OCI-LY7 (cell line): ENCODE measurements at regions not wholly inside any gene's neighbourhood (a gene's known extent, or its start where the extent isn't known, plus 50 kb on each side); places are given as distances from the start of the nearest gene placed in this dataset.

ENCODE experiments used
- EZH2phosphoT487 ChIP-seq: fragments of 200-600 bp; sonication (generic); IDR thresholded peaks from 2 replicates; pipeline ENCODE4 v1.6.1; 2018; ENCODE audit warnings: low read depth, borderline replicate concordance, mild to moderate bottlenecking, mixed run types, antibody characterized with exemption, low read length, moderate library complexity, mixed read lengths
- TF ChIP-seq, protein P1 (sequence below): fragments of 200-600 bp; sonication (generic); conservative IDR thresholded peaks from 2 replicates; pipeline ENCODE4 v1.5.1; 2014; ENCODE audit warnings: mild to moderate bottlenecking, antibody characterized with exemption, low read length, moderate library complexity, mixed read lengths

DNA sequence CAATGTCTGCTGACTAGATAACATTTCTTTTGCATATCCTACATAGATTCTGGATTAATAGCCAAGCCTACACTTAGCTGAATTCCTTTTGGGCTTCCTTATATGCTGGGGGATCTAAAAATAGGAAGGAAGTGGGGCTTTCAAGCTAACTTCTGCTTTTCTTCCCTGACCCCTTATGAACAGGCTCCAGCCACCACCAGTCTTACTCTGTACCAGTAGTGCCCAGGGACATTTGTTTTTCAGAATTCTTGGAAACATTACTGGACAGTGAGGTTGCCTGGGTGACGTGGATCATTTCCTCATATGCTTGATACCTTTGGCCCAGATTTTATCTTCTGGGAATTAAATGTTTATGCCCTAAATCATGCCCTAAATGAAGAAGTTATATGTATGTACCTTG is 55.9 kb upstream of the SRRM4 start:
- TF ChIP-seq, protein P1, sequence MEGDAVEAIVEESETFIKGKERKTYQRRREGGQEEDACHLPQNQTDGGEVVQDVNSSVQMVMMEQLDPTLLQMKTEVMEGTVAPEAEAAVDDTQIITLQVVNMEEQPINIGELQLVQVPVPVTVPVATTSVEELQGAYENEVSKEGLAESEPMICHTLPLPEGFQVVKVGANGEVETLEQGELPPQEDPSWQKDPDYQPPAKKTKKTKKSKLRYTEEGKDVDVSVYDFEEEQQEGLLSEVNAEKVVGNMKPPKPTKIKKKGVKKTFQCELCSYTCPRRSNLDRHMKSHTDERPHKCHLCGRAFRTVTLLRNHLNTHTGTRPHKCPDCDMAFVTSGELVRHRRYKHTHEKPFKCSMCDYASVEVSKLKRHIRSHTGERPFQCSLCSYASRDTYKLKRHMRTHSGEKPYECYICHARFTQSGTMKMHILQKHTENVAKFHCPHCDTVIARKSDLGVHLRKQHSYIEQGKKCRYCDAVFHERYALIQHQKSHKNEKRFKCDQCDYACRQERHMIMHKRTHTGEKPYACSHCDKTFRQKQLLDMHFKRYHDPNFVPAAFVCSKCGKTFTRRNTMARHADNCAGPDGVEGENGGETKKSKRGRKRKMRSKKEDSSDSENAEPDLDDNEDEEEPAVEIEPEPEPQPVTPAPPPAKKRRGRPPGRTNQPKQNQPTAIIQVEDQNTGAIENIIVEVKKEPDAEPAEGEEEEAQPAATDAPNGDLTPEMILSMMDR, result no peak
- TF ChIP-seq EZH2phosphoT487, result no peak
